GM21526 (cell line): ENCODE measurements at regions not wholly inside any gene's neighbourhood (a gene's known extent, or its start where the extent isn't known, plus 50 kb on each side); places are given as distances from the start of the nearest gene placed in this dataset.
"Not testable (repeated sequence)": the region's sequence is repeated elsewhere in the genome, so short reads cannot be mapped to it uniquely, and the experiment has no call there.

ENCODE experiments used
- ATAC-seq: cut with Tn5 transposase; IDR thresholded peaks from one replicate; pipeline ENCODE4 v1.9.1; 2021; ENCODE audit warnings: moderate library complexity; ENCODE audit not compliant: unreplicated experiment, low FRiP score

GRCh38 chr5:87027570-87027969 lies 240.1 kb upstream of the RASA1 start:
- no peak for ATAC-seq

- ATAC-seq, result no peak
Measured at GRCh38 chr5:87029951-87030350, 237.7 kb upstream of the RASA1 start.

GRCh38 chr5:87030699-87031098 lies 237.0 kb upstream of the RASA1 start:
- no peak for ATAC-seq

GRCh38 chr5:87034557-87034956 lies 233.1 kb upstream of the RASA1 start:
- no peak for ATAC-seq

- ATAC-seq, result no peak
Measured at GRCh38 chr5:87042554-87042953, 225.1 kb upstream of the RASA1 start.

GRCh38 chr5:87048156-87048555 lies 219.5 kb upstream of the RASA1 start:
- no peak for ATAC-seq

- ATAC-seq, result not testable (repeated sequence)
Measured at GRCh38 chr5:87049012-87049411, 218.7 kb upstream of the RASA1 start.

- no peak for ATAC-seq
Measured at GRCh38 chr5:87051502-87052113, 216.1 kb upstream of the RASA1 start.

- ATAC-seq, result no peak
Measured at GRCh38 chr5:87053146-87053545, 214.5 kb upstream of the RASA1 start.

- ATAC-seq, result no peak
Measured at GRCh38 chr5:87054821-87055220, 212.9 kb upstream of the RASA1 start.

- no peak for ATAC-seq
Measured at GRCh38 chr5:87061046-87061445, 206.6 kb upstream of the RASA1 start.

GRCh38 chr5:87069311-87069710 lies 198.4 kb upstream of the RASA1 start:
- no peak for ATAC-seq

GRCh38 chr5:87069974-87070608 lies 197.6 kb upstream of the RASA1 start:
- ATAC-seq, result no peak

GRCh38 chr5:87074072-87074471 lies 193.6 kb upstream of the RASA1 start:
- no peak for ATAC-seq

GRCh38 chr5:87074934-87075541 lies 192.6 kb upstream of the RASA1 start:
- peak; percentile 90 for ATAC-seq

- ATAC-seq, result no peak
Measured at GRCh38 chr5:87076411-87076810, 191.3 kb upstream of the RASA1 start.

- ATAC-seq, result no peak
Measured at GRCh38 chr5:87076931-87077330, 190.8 kb upstream of the RASA1 start.

GRCh38 chr5:87079219-87079618 lies 188.5 kb upstream of the RASA1 start:
- ATAC-seq, result no peak

- ATAC-seq, result no peak
Measured at GRCh38 chr5:87081016-87081415, 186.7 kb upstream of the RASA1 start.

- peak; percentile 83 for ATAC-seq
Measured at GRCh38 chr5:87081511-87082372, 185.9 kb upstream of the RASA1 start.

GRCh38 chr5:87094347-87094746 lies 173.3 kb upstream of the RASA1 start:
- ATAC-seq, result no peak
